ENCODE measurements at regions not wholly inside any gene's neighbourhood (a gene's known extent, or its start where the extent isn't known, plus 50 kb on each side); places are given as distances from the start of the nearest gene placed in this dataset.

DNA sequence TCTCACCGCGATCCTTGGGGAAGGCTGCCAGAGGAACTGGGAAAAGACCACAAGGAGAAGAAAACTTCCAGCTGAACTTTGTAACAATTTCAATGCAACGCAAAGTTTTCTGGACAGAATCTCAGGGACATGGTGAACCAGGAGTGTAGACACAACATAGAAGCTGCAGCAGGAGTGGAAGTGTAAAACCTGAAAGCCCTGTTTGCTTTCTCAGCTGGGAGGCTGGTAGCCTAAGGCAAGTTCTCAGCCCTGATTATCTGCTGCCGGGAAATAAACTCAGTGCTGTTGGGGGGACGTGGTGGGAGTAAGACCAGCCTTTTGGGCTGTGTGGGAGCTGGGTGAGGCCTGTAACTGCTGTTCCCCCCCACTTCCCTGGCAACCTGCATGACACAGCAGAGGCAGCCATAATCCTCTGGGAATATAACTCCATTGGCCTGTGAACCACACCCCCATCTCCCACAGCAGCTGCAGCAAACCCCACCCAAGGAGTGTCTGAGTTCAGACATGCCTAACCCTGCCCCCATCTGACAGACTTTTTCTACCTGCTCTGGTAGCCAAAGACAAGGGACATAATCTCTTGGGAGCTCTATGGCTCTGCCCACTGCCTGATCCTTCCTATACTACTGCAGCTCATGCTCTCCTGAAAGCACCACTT lies 106.7 kb downstream of the ZNF621 start:
- ChIA-PET POLR2A (no interaction called here), CTCF (no interaction called here)
- DNase-seq (ENCODE audit: extremely low spot score): no peak
- TF ChIP-seq CTBP1 (IDR thresholded peaks at IDR 0.05; ENCODE audit: borderline replicate concordance) (no peak), LEF1 (IDR thresholded peaks at IDR 0.05; ENCODE audit: borderline replicate concordance) (no peak), HDGF (IDR thresholded peaks at IDR 0.05; ENCODE audit: borderline replicate concordance) (no peak)

DNA sequence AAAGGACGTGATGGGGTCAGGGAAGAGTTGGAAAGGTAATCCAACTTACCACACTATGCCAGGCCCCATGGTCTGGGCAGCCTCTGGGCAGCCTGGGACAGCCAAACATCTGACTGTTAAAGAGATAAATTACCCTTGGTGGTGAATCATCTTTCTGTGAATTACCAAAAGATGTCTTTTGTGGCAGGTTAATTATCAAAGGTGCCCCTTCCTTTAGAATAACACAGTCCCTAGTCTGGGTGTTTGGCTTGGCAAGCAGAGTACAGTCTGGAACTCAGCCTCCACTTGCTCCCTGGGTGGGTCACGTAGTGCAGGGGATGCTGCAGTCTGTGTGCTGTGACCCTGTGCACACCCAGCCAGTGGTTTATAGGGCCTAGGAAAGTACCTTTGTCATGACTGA lies 113.1 kb downstream of the ZNF621 start:
- POLR2A ChIA-PET: no interaction called here
- CTCF ChIA-PET: no interaction called here
- DNase-seq (ENCODE audit: extremely low spot score): no peak
- no peak for TF ChIP-seq TARDBP (IDR thresholded peaks at IDR 0.05)
- TF ChIP-seq, protein P1, sequence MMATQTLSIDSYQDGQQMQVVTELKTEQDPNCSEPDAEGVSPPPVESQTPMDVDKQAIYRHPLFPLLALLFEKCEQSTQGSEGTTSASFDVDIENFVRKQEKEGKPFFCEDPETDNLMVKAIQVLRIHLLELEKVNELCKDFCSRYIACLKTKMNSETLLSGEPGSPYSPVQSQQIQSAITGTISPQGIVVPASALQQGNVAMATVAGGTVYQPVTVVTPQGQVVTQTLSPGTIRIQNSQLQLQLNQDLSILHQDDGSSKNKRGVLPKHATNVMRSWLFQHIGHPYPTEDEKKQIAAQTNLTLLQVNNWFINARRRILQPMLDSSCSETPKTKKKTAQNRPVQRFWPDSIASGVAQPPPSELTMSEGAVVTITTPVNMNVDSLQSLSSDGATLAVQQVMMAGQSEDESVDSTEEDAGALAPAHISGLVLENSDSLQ (IDR thresholded peaks at IDR 0.05): no peak
- TF ChIP-seq ARNT (IDR thresholded peaks at IDR 0.05): no peak

DNA sequence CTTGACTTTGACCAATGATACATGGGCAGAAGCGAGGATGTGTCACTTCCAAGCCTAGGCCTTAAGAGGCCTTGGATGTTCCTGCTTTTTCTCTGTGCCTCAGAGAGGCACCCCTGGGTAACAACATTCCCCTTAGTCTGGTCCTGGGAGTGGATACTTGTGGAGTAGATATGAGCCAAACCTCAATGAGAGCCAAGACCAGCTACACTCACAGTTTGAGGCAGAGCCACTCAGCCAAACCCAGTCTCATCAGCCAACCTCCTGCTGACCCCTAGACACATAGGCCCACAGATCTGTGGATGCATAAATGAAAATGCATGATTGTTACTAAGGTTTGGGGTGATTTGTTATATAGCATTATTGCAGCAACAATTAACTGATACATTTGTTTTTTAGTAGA lies 114.2 kb downstream of the ZNF621 start:
- CTCF ChIA-PET: no interaction called here
- no peak for DNase-seq (ENCODE audit: extremely low spot score)
- TF ChIP-seq ZNF384 (IDR thresholded peaks at IDR 0.05) (no peak), ARNT (IDR thresholded peaks at IDR 0.05) (no peak), FOXA1 (IDR thresholded peaks at IDR 0.05) (no peak), BHLHE40 (IDR thresholded peaks at IDR 0.05; ENCODE audit: borderline replicate concordance) (no peak), FOXM1 (IDR thresholded peaks at IDR 0.05; ENCODE audit: borderline replicate concordance) (no peak), CTBP1 (IDR thresholded peaks at IDR 0.05; ENCODE audit: borderline replicate concordance) (no peak), LEF1 (IDR thresholded peaks at IDR 0.05; ENCODE audit: borderline replicate concordance) (no peak), NFRKB (IDR thresholded peaks at IDR 0.05) (no peak), ELF4 (IDR thresholded peaks at IDR 0.05) (no peak), SUZ12 (IDR thresholded peaks at IDR 0.05) (no peak), TARDBP (IDR thresholded peaks at IDR 0.05) (no peak), SP1 (IDR thresholded peaks at IDR 0.05) (no peak), FOXK2 (IDR thresholded peaks at IDR 0.05) (no peak), L3MBTL2 (conservative IDR thresholded peaks at IDR 0.05) (no peak)
- TF ChIP-seq, protein P1 (IDR thresholded peaks at IDR 0.05): no peak
- POLR2A ChIA-PET: no interaction called here

DNA sequence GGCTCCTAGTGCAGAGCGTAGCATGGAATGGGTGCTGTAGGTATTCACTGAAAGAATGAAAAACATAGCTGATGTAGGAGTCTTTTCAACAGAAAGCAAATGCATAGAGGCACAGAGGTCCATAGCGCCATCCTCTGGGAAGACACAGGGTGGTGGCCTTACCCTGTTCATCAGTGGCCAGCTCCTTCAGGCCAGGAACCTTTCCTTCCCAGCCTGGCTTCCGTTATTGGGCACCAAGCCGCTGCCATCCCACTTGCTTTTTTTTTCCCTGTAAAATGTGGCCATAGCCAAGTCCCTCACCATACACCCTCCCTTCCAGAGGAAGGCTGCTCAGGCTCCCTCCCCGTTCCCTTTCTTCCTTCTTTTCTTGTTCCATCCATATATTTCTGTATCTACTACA lies 118.1 kb downstream of the ZNF621 start:
- no peak for DNase-seq (ENCODE audit: extremely low spot score)
- ChIA-PET CTCF (no interaction called here), POLR2A (no interaction called here)
- TF ChIP-seq LEF1 (IDR thresholded peaks at IDR 0.05; ENCODE audit: borderline replicate concordance) (no peak), SUZ12 (IDR thresholded peaks at IDR 0.05) (no peak), TARDBP (IDR thresholded peaks at IDR 0.05) (no peak), ELF4 (IDR thresholded peaks at IDR 0.05) (no peak), BHLHE40 (IDR thresholded peaks at IDR 0.05; ENCODE audit: borderline replicate concordance) (no peak), CTBP1 (IDR thresholded peaks at IDR 0.05; ENCODE audit: borderline replicate concordance) (no peak), HDGF (IDR thresholded peaks at IDR 0.05; ENCODE audit: borderline replicate concordance) (no peak), SP1 (IDR thresholded peaks at IDR 0.05) (no peak), ARNT (IDR thresholded peaks at IDR 0.05) (no peak), L3MBTL2 (conservative IDR thresholded peaks at IDR 0.05) (no peak), FOXK2 (IDR thresholded peaks at IDR 0.05) (no peak), NFRKB (IDR thresholded peaks at IDR 0.05) (no peak), FOXA1 (IDR thresholded peaks at IDR 0.05) (no peak)
- TF ChIP-seq, protein P1 (IDR thresholded peaks at IDR 0.05): no peak

DNA sequence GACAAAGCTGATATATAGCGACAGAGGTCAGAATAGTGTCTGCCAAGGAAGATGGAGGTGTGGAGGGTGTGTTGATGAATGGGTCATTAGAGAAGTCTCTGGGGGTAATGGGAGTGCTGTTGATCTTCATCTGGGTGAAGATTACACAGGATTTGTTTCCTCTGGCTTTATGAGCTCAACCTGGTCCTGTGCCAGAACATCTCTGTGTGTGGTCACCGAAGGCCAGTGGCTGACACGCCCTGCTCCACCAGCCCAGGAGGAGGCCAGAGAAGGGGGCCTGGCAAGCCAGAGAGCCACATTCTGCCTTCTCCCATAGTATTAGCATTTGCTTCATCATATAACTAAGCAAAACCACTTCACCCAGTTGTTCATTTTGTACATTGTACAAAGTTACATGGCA lies 121.1 kb downstream of the ZNF621 start:
- no peak for TF ChIP-seq FOXK2 (IDR thresholded peaks at IDR 0.05)
- TF ChIP-seq TARDBP (IDR thresholded peaks at IDR 0.05): no peak

DNA sequence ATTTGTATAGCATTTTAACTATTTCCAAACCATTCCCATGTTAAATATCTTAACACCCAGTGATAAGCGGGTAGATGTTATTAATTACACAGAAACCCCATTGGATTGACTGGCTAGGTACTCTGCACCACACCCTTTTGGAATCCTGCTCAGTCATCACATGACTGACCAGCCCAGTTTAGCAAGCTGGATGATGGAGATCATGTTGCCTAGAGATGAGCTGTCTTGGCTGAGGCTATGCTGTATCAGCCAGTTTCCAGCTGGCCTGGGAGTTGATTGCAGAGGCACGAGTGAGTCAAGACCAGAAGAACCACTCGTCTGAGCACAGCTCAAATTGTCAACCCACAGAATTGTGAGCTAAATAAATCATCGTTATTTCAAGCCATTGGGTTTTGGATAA lies 124.6 kb downstream of the ZNF621 start:
- no peak for DNase-seq (ENCODE audit: extremely low spot score)
- no peak for TF ChIP-seq FOXA1 (IDR thresholded peaks at IDR 0.05)
- no peak for TF ChIP-seq ELF4 (IDR thresholded peaks at IDR 0.05)
- TF ChIP-seq HDGF (IDR thresholded peaks at IDR 0.05; ENCODE audit: borderline replicate concordance): no peak
- TF ChIP-seq SUZ12 (IDR thresholded peaks at IDR 0.05): no peak
- no peak for TF ChIP-seq FOXM1 (IDR thresholded peaks at IDR 0.05; ENCODE audit: borderline replicate concordance)
- TF ChIP-seq, protein P1 (IDR thresholded peaks at IDR 0.05): no peak
- POLR2A ChIA-PET: no interaction called here
- CTCF ChIA-PET: no interaction called here

More for the DNA sequence above, 121.1 kb downstream of the ZNF621 start:
- CTCF ChIA-PET: no interaction called here
- POLR2A ChIA-PET: no interaction called here
- DNase-seq (ENCODE audit: extremely low spot score): no peak

DNA sequence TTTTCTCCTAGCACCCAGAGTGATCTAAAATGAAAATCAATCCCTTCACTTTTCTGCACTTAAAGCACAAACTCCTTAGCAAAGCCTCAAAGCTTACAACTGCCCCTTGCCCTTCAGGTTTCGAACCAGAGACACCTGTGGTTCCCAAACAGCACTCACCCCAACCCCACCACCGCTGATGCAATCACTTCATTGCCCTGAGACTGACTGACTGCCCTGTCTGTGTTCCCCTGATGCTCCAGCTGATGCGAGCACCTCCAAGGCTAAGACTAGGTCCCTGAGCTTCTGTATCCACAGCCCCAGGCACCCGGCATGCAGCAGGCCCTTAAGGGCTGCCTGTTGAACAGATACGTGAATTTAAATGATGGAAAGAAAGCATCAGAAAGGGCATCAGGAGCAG lies 127.3 kb downstream of the ZNF621 start:
- CTCF ChIA-PET: no interaction called here
- POLR2A ChIA-PET: no interaction called here
- TF ChIP-seq ARNT (IDR thresholded peaks at IDR 0.05) (no peak), SP1 (IDR thresholded peaks at IDR 0.05) (no peak), BHLHE40 (IDR thresholded peaks at IDR 0.05; ENCODE audit: borderline replicate concordance) (no peak), NFRKB (IDR thresholded peaks at IDR 0.05) (no peak), FOXA1 (IDR thresholded peaks at IDR 0.05) (no peak), SUZ12 (IDR thresholded peaks at IDR 0.05) (no peak), ELF4 (IDR thresholded peaks at IDR 0.05) (no peak), LEF1 (IDR thresholded peaks at IDR 0.05; ENCODE audit: borderline replicate concordance) (no peak), FOXK2 (IDR thresholded peaks at IDR 0.05) (no peak), ZNF384 (IDR thresholded peaks at IDR 0.05) (no peak), CTBP1 (IDR thresholded peaks at IDR 0.05; ENCODE audit: borderline replicate concordance) (no peak), L3MBTL2 (conservative IDR thresholded peaks at IDR 0.05) (no peak), HDGF (IDR thresholded peaks at IDR 0.05; ENCODE audit: borderline replicate concordance) (no peak), FOXM1 (IDR thresholded peaks at IDR 0.05; ENCODE audit: borderline replicate concordance) (no peak)
- TF ChIP-seq, protein P1 (IDR thresholded peaks at IDR 0.05): no peak
- no peak for DNase-seq (ENCODE audit: extremely low spot score)
